Breast epithelium (tissue), 3 donors: ENCODE measurements at regions not wholly inside any gene's neighbourhood (a gene's known extent, or its start where the extent isn't known, plus 50 kb on each side); places are given as distances from the start of the nearest gene placed in this dataset.

Experiments
- POLR2A ChIP-seq: fragments of 450-650 bp; IDR thresholded peaks from one replicate; pipeline ENCODE4 v1.6.1; 2016; ENCODE audit warnings: antibody characterized with exemption, mild to moderate bottlenecking, moderate library complexity
- POLR2AphosphoS5 ChIP-seq, 3 donors: sonication (generic); formaldehyde crosslinking; IDR thresholded peaks; one replicate each; pipeline ENCODE4 v1.6.1; 2017; ENCODE audit warnings: antibody characterized with exemption in 3 of 3
- TF ChIP-seq, protein P1 (sequence below), 3 donors: fragments of 450-650 bp; IDR thresholded peaks; one replicate each; pipeline ENCODE4 v1.5.1; 2016 to 2017; ENCODE audit warnings: antibody characterized with exemption in 3 of 3, mild to moderate bottlenecking in 3 of 3, moderate library complexity in 3 of 3

DNA sequence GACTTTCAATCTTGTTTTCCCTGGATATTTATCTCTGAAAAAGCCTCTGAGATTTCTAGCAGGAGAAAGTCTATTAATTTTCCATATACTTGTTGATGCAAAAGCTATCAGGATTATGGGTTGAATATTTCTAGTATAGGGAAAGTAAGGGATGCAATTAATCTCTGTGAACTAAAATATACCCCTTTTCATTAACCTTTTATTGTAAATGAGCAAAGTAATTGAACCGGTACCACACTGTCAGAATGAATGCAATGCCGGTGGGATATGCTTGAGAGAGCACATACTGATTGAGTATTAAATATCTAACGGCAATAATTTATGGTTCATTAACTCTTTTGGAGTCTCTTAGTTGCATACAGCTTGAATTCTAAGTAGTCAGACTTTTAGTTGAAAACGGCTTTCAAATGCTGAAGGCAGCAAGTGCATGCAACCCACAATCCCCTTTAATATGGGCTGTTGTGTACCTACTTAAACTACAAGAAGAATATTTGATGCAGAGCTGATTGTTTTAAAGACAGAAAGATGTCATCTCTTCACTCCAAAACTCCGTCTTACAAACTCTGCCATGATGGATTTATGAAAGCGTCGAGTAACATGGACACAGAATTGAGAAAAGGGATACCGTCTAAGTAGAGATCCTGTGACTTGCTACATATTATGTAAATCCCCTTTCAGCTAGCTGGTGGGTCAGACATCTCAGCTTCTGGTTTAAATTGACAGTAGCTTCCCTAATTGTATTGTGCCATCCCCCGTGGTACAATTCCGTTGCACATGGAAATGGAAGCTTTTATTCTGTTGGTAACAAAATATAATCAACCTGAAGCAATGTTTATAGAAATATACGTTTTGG is 141.3 kb upstream of the CDH8 start:
- TF ChIP-seq, protein P1, sequence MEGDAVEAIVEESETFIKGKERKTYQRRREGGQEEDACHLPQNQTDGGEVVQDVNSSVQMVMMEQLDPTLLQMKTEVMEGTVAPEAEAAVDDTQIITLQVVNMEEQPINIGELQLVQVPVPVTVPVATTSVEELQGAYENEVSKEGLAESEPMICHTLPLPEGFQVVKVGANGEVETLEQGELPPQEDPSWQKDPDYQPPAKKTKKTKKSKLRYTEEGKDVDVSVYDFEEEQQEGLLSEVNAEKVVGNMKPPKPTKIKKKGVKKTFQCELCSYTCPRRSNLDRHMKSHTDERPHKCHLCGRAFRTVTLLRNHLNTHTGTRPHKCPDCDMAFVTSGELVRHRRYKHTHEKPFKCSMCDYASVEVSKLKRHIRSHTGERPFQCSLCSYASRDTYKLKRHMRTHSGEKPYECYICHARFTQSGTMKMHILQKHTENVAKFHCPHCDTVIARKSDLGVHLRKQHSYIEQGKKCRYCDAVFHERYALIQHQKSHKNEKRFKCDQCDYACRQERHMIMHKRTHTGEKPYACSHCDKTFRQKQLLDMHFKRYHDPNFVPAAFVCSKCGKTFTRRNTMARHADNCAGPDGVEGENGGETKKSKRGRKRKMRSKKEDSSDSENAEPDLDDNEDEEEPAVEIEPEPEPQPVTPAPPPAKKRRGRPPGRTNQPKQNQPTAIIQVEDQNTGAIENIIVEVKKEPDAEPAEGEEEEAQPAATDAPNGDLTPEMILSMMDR (IDR thresholded peaks at IDR 0.05) = no peak
- TF ChIP-seq POLR2A (no peak), POLR2AphosphoS5 (IDR thresholded peaks at IDR 0.05) (no peak)
